EH (cell line): ENCODE measurements at regions not wholly inside any gene's neighbourhood (a gene's known extent, or its start where the extent isn't known, plus 50 kb on each side); places are given as distances from the start of the nearest gene placed in this dataset.
A peak's percentile ranks its signal among the peaks of the same experiment; 100 is the strongest.

Source experiments
- DNase-seq: peaks from one replicate; pipeline ENCODE4 v3.0.0-alpha.2; 2015; ENCODE audit warnings: low read depth

GRCh38 chr7:54847921-54848320 is 88.9 kb upstream of the SEC61G start:
- no peak for DNase-seq

- no peak for DNase-seq
These were observed 97.8 kb upstream of the SEC61G start for GRCh38 chr7:54856856-54857255.

- DNase-seq = no peak
These were observed 98.3 kb upstream of the SEC61G start for GRCh38 chr7:54857294-54857693.

GRCh38 chr7:54858008-54858692 is 99.1 kb upstream of the SEC61G start:
- DNase-seq = peak; percentile 23

GRCh38 chr7:54859066-54859465 is 100.1 kb upstream of the SEC61G start:
- no peak for DNase-seq

- DNase-seq = no peak
These were observed 100.5 kb upstream of the SEC61G start for GRCh38 chr7:54859545-54859944.

- DNase-seq = peak; percentile 48
These were observed 101.2 kb upstream of the SEC61G start for GRCh38 chr7:54860003-54860775.

GRCh38 chr7:54860843-54861242 is 101.8 kb upstream of the SEC61G start:
- DNase-seq = no peak

- no peak for DNase-seq
These were observed 105.7 kb upstream of the SEC61G start for GRCh38 chr7:54864663-54865062.

- no peak for DNase-seq
These were observed 110.5 kb upstream of the SEC61G start for GRCh38 chr7:54869523-54869922.

- no peak for DNase-seq
These were observed 115.8 kb upstream of the SEC61G start for GRCh38 chr7:54874804-54875203.

- peak; percentile 38 for DNase-seq
These were observed 118.7 kb upstream of the SEC61G start for GRCh38 chr7:54877683-54878082.

- peak; percentile 31 for DNase-seq
These were observed 119.3 kb upstream of the SEC61G start for GRCh38 chr7:54878339-54878738.

- peak; percentile 28 for DNase-seq
These were observed 120.8 kb upstream of the SEC61G start for GRCh38 chr7:54879776-54880175.

GRCh38 chr7:54880326-54880989 is 121.4 kb upstream of the SEC61G start:
- no peak for DNase-seq

- no peak for DNase-seq
These were observed 123.0 kb upstream of the SEC61G start for GRCh38 chr7:54881816-54882520.

GRCh38 chr7:54882694-54883093 is 123.7 kb upstream of the SEC61G start:
- DNase-seq = no peak

GRCh38 chr7:54883576-54883975 is 124.6 kb upstream of the SEC61G start:
- no peak for DNase-seq

GRCh38 chr7:54885285-54885684 is 126.3 kb upstream of the SEC61G start:
- DNase-seq = no peak

- peak; percentile 15 for DNase-seq
These were observed 129.2 kb upstream of the SEC61G start for GRCh38 chr7:54888067-54888733.

- DNase-seq = no peak
These were observed 129.7 kb upstream of the SEC61G start for GRCh38 chr7:54888734-54889082.

GRCh38 chr7:54897891-54898290 is 120.9 kb upstream of the EGFR start:
- peak; percentile 23 for DNase-seq
